ENCODE measurements at regions not wholly inside any gene's neighbourhood (a gene's known extent, or its start where the extent isn't known, plus 50 kb on each side); places are given as distances from the start of the nearest gene placed in this dataset.

- peak; percentile 79 for DNase-seq
Observed at GRCh38 chr6:33967966-33968724, 164.3 kb upstream of the MLN start.

GRCh38 chr6:33967265-33967767, 163.5 kb upstream of the MLN start:
- peak; percentile 55 for DNase-seq

- peak; percentile 26 for DNase-seq
Observed at GRCh38 chr6:33966536-33966935, 162.7 kb upstream of the MLN start.

- no peak for DNase-seq
Observed at GRCh38 chr6:33965766-33966165, 162.0 kb upstream of the MLN start.

GRCh38 chr6:33964387-33964786, 160.6 kb upstream of the MLN start:
- no peak for DNase-seq

GRCh38 chr6:33963136-33963750, 159.4 kb upstream of the MLN start:
- no peak for DNase-seq

GRCh38 chr6:33962246-33963027, 158.6 kb upstream of the MLN start:
- peak; percentile 67 for DNase-seq

GRCh38 chr6:33961691-33962090, 157.9 kb upstream of the MLN start:
- DNase-seq = no peak

GRCh38 chr6:33960345-33961313, 156.8 kb upstream of the MLN start:
- peak; percentile 57 for DNase-seq

GRCh38 chr6:33959661-33960344, 156.0 kb upstream of the MLN start:
- peak; percentile 54 for DNase-seq

- DNase-seq = no peak
Observed at GRCh38 chr6:33959329-33959651, 155.5 kb upstream of the MLN start.

- DNase-seq = peak; percentile 96
Observed at GRCh38 chr6:33958526-33959328, 154.9 kb upstream of the MLN start.

- peak; percentile 96 for DNase-seq
Observed at GRCh38 chr6:33957892-33958525, 154.2 kb upstream of the MLN start.

GRCh38 chr6:33957131-33957891, 153.5 kb upstream of the MLN start:
- DNase-seq = peak; percentile 43

- no peak for DNase-seq
Observed at GRCh38 chr6:33956206-33956605, 152.4 kb upstream of the MLN start.

- no peak for DNase-seq
Observed at GRCh38 chr6:33955566-33955965, 151.8 kb upstream of the MLN start.

- DNase-seq = peak; percentile 48
Observed at GRCh38 chr6:33954453-33954852, 150.7 kb upstream of the MLN start.

- DNase-seq = no peak
Observed at GRCh38 chr6:33953171-33953570, 149.4 kb upstream of the MLN start.

- DNase-seq = no peak
Observed at GRCh38 chr6:33952016-33952415, 148.2 kb upstream of the MLN start.

All from NCI-H69 (cell line).